SU-DHL-6 (cell line): ENCODE measurements at regions not wholly inside any gene's neighbourhood (a gene's known extent, or its start where the extent isn't known, plus 50 kb on each side); places are given as distances from the start of the nearest gene placed in this dataset.

Source experiments
- H2AFZ ChIP-seq: fragments of 200-600 bp; sonication (generic); 2 replicates; pipeline ENCODE4 v1.6.1; 2014; ENCODE audit warnings: low read depth, mild to moderate bottlenecking, moderate library complexity, mixed read lengths, antibody characterized with exemption, low read length; ENCODE audit not compliant: severe bottlenecking
- H3F3A ChIP-seq: fragments of 200-600 bp; shearing (Covaris generic); 2 replicates; pipeline ENCODE4 v1.6.0; 2016; ENCODE audit warnings: antibody characterized with exemption, mild to moderate bottlenecking; ENCODE audit not compliant: insufficient read depth
- H3K27ac ChIP-seq: fragments of 200-600 bp; sonication (generic); 2 replicates; pipeline ENCODE4 v1.5.1; 2016; ENCODE audit warnings: low read depth, mild to moderate bottlenecking, low read length, moderate library complexity, mixed read lengths
- H3K27me3 ChIP-seq: fragments of 200-600 bp; sonication (generic), shearing (Covaris generic); 2 replicates; pipeline ENCODE4 v1.6.0; 2014; ENCODE audit warnings: mild to moderate bottlenecking, low read length
- H3K36me3 ChIP-seq: fragments of 200-600 bp; sonication (generic); 2 replicates; pipeline ENCODE4 v1.6.1; 2014; ENCODE audit warnings: mild to moderate bottlenecking, low read length, mixed read lengths
- H3K4me2 ChIP-seq: fragments of 300-600, 200-600 bp; shearing (Covaris generic), sonication (generic); 2 replicates; pipeline ENCODE4 v1.6.0; 2014; ENCODE audit warnings: low read length, low read depth, mild to moderate bottlenecking; ENCODE audit not compliant: poor library complexity, severe bottlenecking
- H3K4me3 ChIP-seq: fragments of 200-600 bp; sonication (generic); 2 replicates; pipeline ENCODE4 v1.5.1; 2014; ENCODE audit warnings: antibody characterized with exemption, low read length, mild to moderate bottlenecking, mixed read lengths; ENCODE audit not compliant: insufficient read depth, poor library complexity, severe bottlenecking
- H3K79me2 ChIP-seq: fragments of 200-600 bp; sonication (generic); 2 replicates; pipeline ENCODE4 v1.6.1; 2014; ENCODE audit warnings: mild to moderate bottlenecking, low read length, moderate library complexity; ENCODE audit not compliant: insufficient read depth
- H3K9ac ChIP-seq: fragments of 200-600 bp; sonication (generic); 2 replicates; pipeline ENCODE4 v1.7.0; 2014; ENCODE audit warnings: mild to moderate bottlenecking, low read length
- H3K9me2 ChIP-seq: fragments of 200-600 bp; sonication (generic); replicated peaks from 2 replicates; pipeline ENCODE4 v1.6.1; 2014; ENCODE audit warnings: low read length; ENCODE audit not compliant: insufficient read depth
- H3K9me3 ChIP-seq: fragments of 200-600 bp; sonication (generic); 2 replicates; pipeline ENCODE4 v1.6.1; 2014; ENCODE audit warnings: low read length, mixed read lengths; ENCODE audit not compliant: insufficient read depth
- H4K20me1 ChIP-seq: fragments of 200-600 bp; sonication (generic); 2 replicates; pipeline ENCODE4 v1.6.1; 2014; ENCODE audit warnings: low read depth, mild to moderate bottlenecking, antibody characterized with exemption, low read length, moderate library complexity, mixed read lengths
- EZH2phosphoT487 ChIP-seq: fragments of 200-600 bp; sonication (generic), shearing (Covaris generic); conservative IDR thresholded peaks from 2 replicates; pipeline ENCODE4 v1.6.1; 2018; ENCODE audit warnings: mild to moderate bottlenecking, antibody characterized with exemption, low read length, moderate library complexity, mixed read lengths
- TF ChIP-seq, protein P1 (sequence below): fragments of 200-600 bp; sonication (generic); IDR thresholded peaks from one replicate; pipeline ENCODE4 v1.5.1; 2017; ENCODE audit warnings: antibody characterized with exemption, mild to moderate bottlenecking, low read length, moderate library complexity; ENCODE audit not compliant: insufficient read depth, poor library complexity, severe bottlenecking

GRCh38 chr11:15665368-15665871 is 550.7 kb downstream of the INSC start:
- no peaks in the 10 kb centered on the region for H3K27me3 ChIP-seq
- H3K9ac ChIP-seq: no peak overlapping the region
- no peaks in the 10 kb centered on the region for H4K20me1 ChIP-seq
- H3K4me2 ChIP-seq: no peak overlapping the region
- H3K36me3 ChIP-seq: no peaks in the 10 kb centered on the region
- no peaks in the 10 kb centered on the region for H3F3A ChIP-seq
- H3K4me3 ChIP-seq: no peak overlapping the region
- H2AFZ ChIP-seq: no peak overlapping the region
- H3K9me2 ChIP-seq: no peaks in the 10 kb centered on the region
- H3K9me3 ChIP-seq: no peaks in the 10 kb centered on the region
- no peaks in the 10 kb centered on the region for H3K79me2 ChIP-seq
- TF ChIP-seq, protein P1, sequence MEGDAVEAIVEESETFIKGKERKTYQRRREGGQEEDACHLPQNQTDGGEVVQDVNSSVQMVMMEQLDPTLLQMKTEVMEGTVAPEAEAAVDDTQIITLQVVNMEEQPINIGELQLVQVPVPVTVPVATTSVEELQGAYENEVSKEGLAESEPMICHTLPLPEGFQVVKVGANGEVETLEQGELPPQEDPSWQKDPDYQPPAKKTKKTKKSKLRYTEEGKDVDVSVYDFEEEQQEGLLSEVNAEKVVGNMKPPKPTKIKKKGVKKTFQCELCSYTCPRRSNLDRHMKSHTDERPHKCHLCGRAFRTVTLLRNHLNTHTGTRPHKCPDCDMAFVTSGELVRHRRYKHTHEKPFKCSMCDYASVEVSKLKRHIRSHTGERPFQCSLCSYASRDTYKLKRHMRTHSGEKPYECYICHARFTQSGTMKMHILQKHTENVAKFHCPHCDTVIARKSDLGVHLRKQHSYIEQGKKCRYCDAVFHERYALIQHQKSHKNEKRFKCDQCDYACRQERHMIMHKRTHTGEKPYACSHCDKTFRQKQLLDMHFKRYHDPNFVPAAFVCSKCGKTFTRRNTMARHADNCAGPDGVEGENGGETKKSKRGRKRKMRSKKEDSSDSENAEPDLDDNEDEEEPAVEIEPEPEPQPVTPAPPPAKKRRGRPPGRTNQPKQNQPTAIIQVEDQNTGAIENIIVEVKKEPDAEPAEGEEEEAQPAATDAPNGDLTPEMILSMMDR: no peak
- no peak for TF ChIP-seq EZH2phosphoT487
- H3K27ac ChIP-seq: no peak overlapping the region

GRCh38 chr11:15667127-15667725 is 552.5 kb downstream of the INSC start:
- no peak overlapping the region for H3K27ac ChIP-seq
- H3K9me2 ChIP-seq: no peaks in the 10 kb centered on the region
- H3K27me3 ChIP-seq: no peaks in the 10 kb centered on the region
- H4K20me1 ChIP-seq: no peaks in the 10 kb centered on the region
- H3F3A ChIP-seq: no peaks in the 10 kb centered on the region
- no peaks in the 10 kb centered on the region for H3K36me3 ChIP-seq
- no peaks in the 10 kb centered on the region for H3K9me3 ChIP-seq
- H3K9ac ChIP-seq: no peak overlapping the region
- H2AFZ ChIP-seq: no peak overlapping the region
- no peaks in the 10 kb centered on the region for H3K79me2 ChIP-seq
- no peak overlapping the region for H3K4me2 ChIP-seq
- no peak for TF ChIP-seq EZH2phosphoT487
- TF ChIP-seq, protein P1: no peak
- no peak overlapping the region for H3K4me3 ChIP-seq

DNA sequence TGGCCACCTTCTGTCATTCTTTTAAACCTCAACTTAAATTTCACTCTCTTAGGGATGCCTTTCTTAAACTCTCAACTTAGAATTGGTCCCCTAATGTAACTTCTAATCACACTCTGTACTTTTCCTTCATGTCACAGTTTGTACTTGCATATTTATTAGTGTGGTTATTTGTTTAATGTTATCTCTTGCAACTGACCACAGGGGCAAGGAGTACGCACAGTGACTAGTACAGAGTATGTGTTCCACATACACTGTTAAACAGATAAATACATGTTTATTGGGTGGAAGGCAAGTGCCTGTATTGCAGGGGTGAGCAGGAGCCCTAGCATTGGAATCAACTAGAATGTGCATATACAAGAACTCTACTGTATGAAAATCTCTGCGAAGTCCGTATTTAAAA is 554.0 kb downstream of the INSC start:
- H3K9me3 ChIP-seq: no peaks in the 10 kb centered on the region
- H3K4me2 ChIP-seq: no peak overlapping the region
- H3K9me2 ChIP-seq: no peaks in the 10 kb centered on the region
- TF ChIP-seq EZH2phosphoT487: no peak
- TF ChIP-seq, protein P1: no peak
- H3K27ac ChIP-seq: no peak overlapping the region
- H3K9ac ChIP-seq: no peak overlapping the region
- H2AFZ ChIP-seq: no peak overlapping the region
- no peaks in the 10 kb centered on the region for H3K79me2 ChIP-seq
- H3K27me3 ChIP-seq: no peaks in the 10 kb centered on the region
- no peaks in the 10 kb centered on the region for H4K20me1 ChIP-seq
- no peaks in the 10 kb centered on the region for H3F3A ChIP-seq
- H3K36me3 ChIP-seq: no peaks in the 10 kb centered on the region
- H3K4me3 ChIP-seq: no peak overlapping the region
